ENCODE measurements at regions not wholly inside any gene's neighbourhood (a gene's known extent, or its start where the extent isn't known, plus 50 kb on each side); places are given as distances from the start of the nearest gene placed in this dataset.

DNA sequence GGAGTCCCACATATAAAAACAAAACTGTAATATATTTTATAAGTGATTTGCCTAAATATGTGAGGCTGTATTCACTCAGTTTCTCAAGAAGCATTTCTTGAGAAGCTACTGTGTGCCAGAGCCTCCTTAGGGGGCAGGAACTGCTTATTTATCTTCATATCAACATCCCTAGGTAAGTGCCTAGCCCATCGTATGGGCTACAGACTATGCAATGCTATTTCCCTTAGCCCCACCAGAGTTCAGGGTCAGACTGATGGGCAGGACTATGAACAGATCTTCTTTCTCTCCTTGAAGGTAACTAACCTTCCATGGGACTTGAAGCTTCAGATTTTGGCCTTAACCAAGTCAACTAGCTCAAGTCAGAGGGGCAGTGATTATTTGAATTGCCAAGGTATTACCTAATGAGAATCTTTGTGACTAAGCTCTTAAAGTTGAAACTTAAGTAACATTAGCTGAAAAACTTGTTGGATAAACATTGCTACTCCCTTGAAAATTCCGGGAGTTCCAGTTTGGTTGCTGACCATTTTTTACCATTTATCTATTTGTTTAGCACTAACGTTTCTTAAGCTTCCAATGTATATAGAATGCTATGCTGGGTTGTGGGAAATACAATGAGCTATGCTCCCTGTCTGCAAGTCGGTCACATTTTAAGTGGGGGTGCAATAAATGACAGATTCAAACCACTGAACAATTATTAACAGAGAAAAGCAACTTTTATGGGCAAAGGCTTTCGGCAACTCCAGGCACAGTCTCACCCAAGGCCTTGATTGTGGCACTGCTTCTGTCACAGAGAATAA lies 85.2 kb downstream of the GPR88 start:
- no peak overlapping the region for H3T11ph ChIP-seq (ENCODE audit: low read length)
- H4K91ac ChIP-seq (ENCODE audit: insufficient read length, low read depth, low read length), result no peak overlapping the region
- H3K27ac ChIP-seq (ENCODE audit: insufficient read length, low read depth, low read length), result no peak overlapping the region
- H3K9ac ChIP-seq (ENCODE audit: extremely low read depth, insufficient read length, low read length), result no peak overlapping the region
- WGBS (ENCODE audit: extremely low coverage, insufficient read length, low lambda C conversion rate), result no CpG with 5 or more reads among the region's 5 CpGs
- H3K36me3 Mint-ChIP-seq (ENCODE audit: insufficient read depth in 1 of 3, low read depth in 3 of 3), result no peaks in the 10 kb centered on the region
- H2BK5ac ChIP-seq (ENCODE audit: insufficient read length, low read length), result no peak overlapping the region
- no peak overlapping the region for H3K4me2 ChIP-seq (ENCODE audit: insufficient read depth, insufficient read length, low read length)
- no peak overlapping the region for H2BK15ac ChIP-seq (ENCODE audit: low read depth, low read length)
- H3K79me1 ChIP-seq (ENCODE audit: insufficient read depth, low read depth, low read length, poor library complexity, severe bottlenecking), result no peaks in the 10 kb centered on the region
- H3K23me2 ChIP-seq (ENCODE audit: insufficient read length, low read depth, low read length, poor library complexity, severe bottlenecking), result no peaks in the 10 kb centered on the region
- H2AK5ac ChIP-seq (ENCODE audit: insufficient read length, low read length), result no peak overlapping the region
- no peak overlapping the region for H3K14ac ChIP-seq (ENCODE audit: insufficient read depth, low read length)
- H3K56ac ChIP-seq (ENCODE audit: insufficient read length, low read depth, low read length), result no peak overlapping the region
- no peak overlapping the region for H3K27ac Mint-ChIP-seq
- 0 out of 2 replicates have a peak, but pooled peaks cover 3% of the 10 kb centered on the region for H3K4me1 ChIP-seq (ENCODE audit: insufficient read depth, low read length)
- H2BK20ac ChIP-seq (ENCODE audit: low read depth, low read length, poor library complexity, severe bottlenecking), result no peak overlapping the region
- no peak overlapping the region for H4K8ac ChIP-seq (replicated peaks; ENCODE audit: insufficient read length, low read depth, low read length)
- no peaks in the 10 kb centered on the region for H3K79me2 ChIP-seq (ENCODE audit: insufficient read depth, low read length)
- no peak for TF ChIP-seq CTCF (conservative IDR thresholded peaks at IDR 0.05)
- no peak overlapping the region for H3K4ac ChIP-seq (ENCODE audit: low read depth, low read length)
- no peak overlapping the region for H3K18ac ChIP-seq (ENCODE audit: insufficient read length, low read depth, low read length)
- no peak overlapping the region for H4K5ac ChIP-seq (ENCODE audit: insufficient read length, low read depth, low read length)
- H3K9me3 ChIP-seq (ENCODE audit: control insufficient read depth, low read depth, low read length), result no peaks in the 10 kb centered on the region
- no peaks in the 10 kb centered on the region for H3K27me3 Mint-ChIP-seq (ENCODE audit: low read depth)
- no peaks in the 10 kb centered on the region for H3K27me3 ChIP-seq (ENCODE audit: insufficient read depth, low read length)
- H3K4me1 Mint-ChIP-seq, result peaks cover 5 to 7% of the 10 kb centered on the region in 2 experiments
- no peak overlapping the region for H2BK120ac ChIP-seq (ENCODE audit: low read depth, low read length, poor library complexity, severe bottlenecking)
- H3K9me3 Mint-ChIP-seq, result no peaks in the 10 kb centered on the region
- H4K20me1 ChIP-seq (ENCODE audit: control insufficient read depth, insufficient read depth, insufficient read length), result no peaks in the 10 kb centered on the region
- no peak overlapping the region for H3K23ac ChIP-seq (ENCODE audit: insufficient read length, low read depth, low read length)
- DNase-seq, result no peak
- no peak overlapping the region for H3K4me3 Mint-ChIP-seq
- no peak overlapping the region for H2AFZ ChIP-seq (ENCODE audit: low read length)
- no peak overlapping the region for H2BK12ac ChIP-seq (ENCODE audit: insufficient read length, low read depth, low read length)

Measured in H9 (cell line).